Endothelial cell of umbilical vein (primary cell): ENCODE measurements at regions not wholly inside any gene's neighbourhood (a gene's known extent, or its start where the extent isn't known, plus 50 kb on each side); places are given as distances from the start of the nearest gene placed in this dataset.
"Not testable (repeated sequence)": the region's sequence is repeated elsewhere in the genome, so short reads cannot be mapped to it uniquely, and the experiment has no call there.

ENCODE experiments used
- BruUV-seq: library from RNA; stranded (reverse); fragments of 400-500 nt; replicated peaks from 2 replicates; lab custom pipeline; 2021; lab: Mats Ljungman, UMichigan
- CTCF ChIA-PET: fragments of 300-600, 350-600 bp; sonication (Branson Sonifier 250); formaldehyde crosslinking; loops from one replicate; lab custom pipeline; 2021; ENCODE audit warnings: antibody characterized with exemption, inconsistent platforms; lab: Charles Lee
- POLR2A ChIA-PET: fragments of 300-600, 350-600 bp; sonication (Branson Sonifier 250); formaldehyde crosslinking; loops from one replicate; lab custom pipeline; 2021; ENCODE audit warnings: antibody characterized with exemption, inconsistent platforms; lab: Charles Lee
- DNase-seq: peaks from one replicate; pipeline ENCODE4 v3.0.0-alpha.2; 2011; ENCODE audit warnings: low read depth, low spot score
- FAIRE-seq: peaks from 2 replicates; lab custom pipeline; 2011; peaks lifted over from hg19 to GRCh38; lab: Jason Lieb, UNC
- H2AFZ ChIP-seq: 2 replicates; pipeline ENCODE4 v1.6.0; 2012; ENCODE audit warnings: low read depth, low read length, control low read depth, inconsistent platforms
- H3K27ac ChIP-seq: 2 replicates; pipeline ENCODE4 v1.5.1; 2011; ENCODE audit warnings: low read depth, mild to moderate bottlenecking, control low read depth, low read length, moderate library complexity; ENCODE audit not compliant: insufficient read depth
- H3K27me3 ChIP-seq, 2 experiments: 2 replicates each; pipeline versions ENCODE4 v1.6.0 to v1.6.1; 2011; ENCODE audit warnings: low read length in 2 of 2, mixed read lengths in 1 of 2; ENCODE audit not compliant: control insufficient read depth in 2 of 2, insufficient read depth in 2 of 2
- H3K36me3 ChIP-seq, 2 experiments: 2 replicates in 1 of 2; 3 replicates in 1 of 2; pipeline ENCODE4 v1.5.1; 2011; ENCODE audit warnings: low read length in 2 of 2, mild to moderate bottlenecking in 1 of 2, moderate library complexity in 1 of 2; ENCODE audit not compliant: control insufficient read depth in 2 of 2, insufficient read depth in 2 of 2; ENCODE audit errors: extremely low read depth in 1 of 2
- H3K4me1 ChIP-seq: 3 replicates; pipeline ENCODE4 v1.5.1; 2011; ENCODE audit warnings: mild to moderate bottlenecking, low read length; ENCODE audit not compliant: control insufficient read depth, insufficient read depth; ENCODE audit errors: extremely low read depth
- H3K4me2 ChIP-seq: 2 replicates; pipeline ENCODE4 v1.6.1; 2011; ENCODE audit warnings: low read length, control low read depth, mixed read lengths; ENCODE audit not compliant: insufficient read depth
- H3K4me3 ChIP-seq, 3 experiments: fragments of 200-600 bp in 1 of 3; sonication (generic), shearing (Covaris generic) in 1 of 3; replicated peaks in 1 of 3; 2 replicates each; pipeline ENCODE4 v1.5.1; 2011 to 2016; ENCODE audit warnings: control low read depth in 3 of 3, low read length in 3 of 3, mild to moderate bottlenecking in 2 of 3, inconsistent platforms in 1 of 3, low read depth in 1 of 3, moderate library complexity in 1 of 3; ENCODE audit not compliant: insufficient read depth in 1 of 3
- H3K79me2 ChIP-seq: 2 replicates; pipeline ENCODE4 v1.6.0; 2012; ENCODE audit warnings: low read length, inconsistent platforms; ENCODE audit not compliant: control insufficient read depth, insufficient read depth
- H3K9ac ChIP-seq: replicated peaks from 2 replicates; pipeline ENCODE3; 2011; ENCODE audit warnings: low read length, control low read depth; ENCODE audit not compliant: insufficient read depth; ENCODE audit errors: extremely low read depth
- H3K9me1 ChIP-seq: replicated peaks from 3 replicates; pipeline ENCODE4 v1.6.0; 2011; ENCODE audit warnings: mild to moderate bottlenecking, low read length; ENCODE audit not compliant: control insufficient read depth, insufficient read depth; ENCODE audit errors: extremely low read depth
- H3K9me3 ChIP-seq: replicated peaks from 2 replicates; pipeline ENCODE4 v1.5.1; 2012; ENCODE audit warnings: low read length, inconsistent platforms; ENCODE audit not compliant: control insufficient read depth, insufficient read depth
- H4K20me1 ChIP-seq: replicated peaks from 2 replicates; pipeline ENCODE3; 2011; ENCODE audit warnings: mild to moderate bottlenecking, low read length; ENCODE audit not compliant: control insufficient read depth, insufficient read depth; ENCODE audit errors: extremely low read depth
- dilution Hi-C: fragments of 300-500 bp; cut with MboI; formaldehyde crosslinking; loops from one replicate; pipeline ENCODE4 v1.15.0; 2019; ENCODE audit warnings: low sequenced_read_pairs; ENCODE audit not compliant: extremely low pct_ligation_motif_present
- intact Hi-C: fragments of 100-400 bp; cut with micrococcal nuclease; formaldehyde crosslinking; loops from one replicate; pipeline ENCODE4 v1.10.0; 2022

DNA sequence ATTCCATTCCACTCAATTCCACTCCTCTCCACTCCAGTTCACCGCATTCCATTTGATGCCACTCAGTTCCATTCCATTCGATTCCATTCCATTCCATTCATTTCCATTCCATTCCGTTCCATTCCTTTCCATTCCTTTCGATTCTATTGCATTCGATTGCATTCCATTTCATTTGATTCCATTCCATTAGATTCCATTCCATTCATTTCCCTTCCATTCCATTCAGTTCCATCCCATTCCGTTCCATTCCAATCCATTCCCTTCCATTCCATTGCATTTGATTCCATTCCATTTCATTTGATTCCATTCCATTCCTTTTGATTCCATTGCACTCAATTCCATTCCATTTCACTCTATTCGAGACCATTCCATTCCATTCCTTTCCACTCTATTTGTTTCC is 2572.7 kb upstream of the TPTE start:
- H3K4me2 ChIP-seq, POLR2A ChIA-PET, dilution Hi-C loops, FAIRE-seq, H3K27ac ChIP-seq, H3K9ac ChIP-seq, H3K4me1 ChIP-seq, BruUV-seq, H3K79me2 ChIP-seq, CTCF ChIA-PET, DNase-seq, H3K36me3 ChIP-seq, H3K4me3 ChIP-seq, H2AFZ ChIP-seq, H3K9me1 ChIP-seq, H3K27me3 ChIP-seq, intact Hi-C loops, H4K20me1 ChIP-seq: not testable (repeated sequence)
- peaks cover 93% of the 10 kb centered on the region for H3K9me3 ChIP-seq

DNA sequence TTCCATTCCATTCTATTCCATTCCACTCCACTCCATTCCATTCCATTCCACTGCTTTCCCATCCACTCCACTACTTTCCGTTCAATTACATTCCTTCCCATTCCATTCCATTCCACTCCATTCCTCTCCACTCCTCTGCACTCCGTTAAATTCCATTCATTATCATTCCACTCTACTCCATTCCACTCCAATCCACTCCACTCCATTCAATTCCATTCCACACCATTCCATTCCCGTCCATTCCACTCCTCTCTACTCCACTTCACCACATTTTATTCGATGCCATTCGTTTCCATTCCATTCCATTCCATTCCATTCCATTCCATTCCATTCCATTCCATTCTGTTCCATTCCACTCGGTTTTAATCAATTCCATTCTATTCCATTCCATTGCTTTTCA is 2571.5 kb upstream of the TPTE start:
- H3K27ac ChIP-seq, POLR2A ChIA-PET, FAIRE-seq, H3K4me1 ChIP-seq, H3K9me1 ChIP-seq, H3K79me2 ChIP-seq, DNase-seq, H3K4me3 ChIP-seq, CTCF ChIA-PET, H4K20me1 ChIP-seq, dilution Hi-C loops, H3K9ac ChIP-seq, intact Hi-C loops, H3K27me3 ChIP-seq, H2AFZ ChIP-seq, H3K4me2 ChIP-seq, BruUV-seq, H3K36me3 ChIP-seq: not testable (repeated sequence)
- peaks cover 88% of the 10 kb centered on the region for H3K9me3 ChIP-seq
